ENCODE measurements at regions not wholly inside any gene's neighbourhood (a gene's known extent, or its start where the extent isn't known, plus 50 kb on each side); places are given as distances from the start of the nearest gene placed in this dataset.

- TF ChIP-seq CTCF (IDR thresholded peaks at IDR 0.05; ENCODE audit: low read depth, low read length) (no peak), EZH2phosphoT487 (IDR thresholded peaks at IDR 0.05; ENCODE audit: low read depth) (no peak)
These were observed 56.3 kb upstream of the GALNT2 start for GRCh38 chr1:230010603-230011332.

Measured in OCI-LY3 (cell line).